OCI-LY1 (cell line): ENCODE measurements at regions not wholly inside any gene's neighbourhood (a gene's known extent, or its start where the extent isn't known, plus 50 kb on each side); places are given as distances from the start of the nearest gene placed in this dataset.

ENCODE experiments used
- H2AFZ ChIP-seq: fragments of 200-600 bp; sonication (generic), shearing (Covaris generic); 2 replicates; pipeline ENCODE4 v1.6.0; 2014; ENCODE audit warnings: antibody characterized with exemption, mild to moderate bottlenecking, low read length
- H3F3A ChIP-seq: fragments of 200-600 bp; sonication (generic), shearing (Covaris generic); 2 replicates; pipeline ENCODE4 v1.6.0; 2014; ENCODE audit warnings: mild to moderate bottlenecking, antibody characterized with exemption, low read length, moderate library complexity; ENCODE audit not compliant: insufficient read depth
- H3K27ac ChIP-seq: fragments of 200-600 bp; sonication (generic); 2 replicates; pipeline ENCODE4 v1.5.1; 2014; ENCODE audit warnings: low read length, mixed run types, mild to moderate bottlenecking, low read depth; ENCODE audit not compliant: poor library complexity, severe bottlenecking
- H3K27me3 ChIP-seq: fragments of 200-600 bp; sonication (generic); 2 replicates; pipeline ENCODE4 v1.6.0; 2014; ENCODE audit warnings: antibody characterized with exemption, mild to moderate bottlenecking, low read length, moderate library complexity; ENCODE audit not compliant: insufficient read depth
- H3K36me3 ChIP-seq: fragments of 200-600 bp; sonication (generic); 2 replicates; pipeline ENCODE4 v1.6.1; 2014; ENCODE audit warnings: mild to moderate bottlenecking, antibody characterized with exemption, low read length, moderate library complexity, mixed read lengths; ENCODE audit not compliant: insufficient read depth
- H3K4me1 ChIP-seq: fragments of 200-600 bp; sonication (generic); 2 replicates; pipeline ENCODE4 v1.5.1; 2014; ENCODE audit warnings: mild to moderate bottlenecking, low read length, moderate library complexity; ENCODE audit not compliant: insufficient read depth, severe bottlenecking
- H3K4me2 ChIP-seq: fragments of 200-600 bp; sonication (generic), shearing (Covaris generic); 2 replicates; pipeline ENCODE4 v1.6.1; 2014; ENCODE audit warnings: low read length
- H3K4me3 ChIP-seq: fragments of 200-600 bp; sonication (generic); 2 replicates; pipeline ENCODE4 v1.5.1; 2014; ENCODE audit warnings: low read length, low read depth, mild to moderate bottlenecking, mixed read lengths; ENCODE audit not compliant: poor library complexity, severe bottlenecking
- H3K79me2 ChIP-seq: fragments of 200-600 bp; shearing (Covaris generic); 2 replicates; pipeline ENCODE4 v1.6.1; 2016; ENCODE audit warnings: mixed run types, low read length, mixed read lengths; ENCODE audit not compliant: insufficient read depth
- H3K9ac ChIP-seq: fragments of 200-600 bp; sonication (generic), shearing (Covaris generic); 2 replicates; pipeline ENCODE4 v1.6.1; 2014; ENCODE audit warnings: mild to moderate bottlenecking, low read length, mixed read lengths
- H3K9me2 ChIP-seq: fragments of 200-600 bp; sonication (generic), shearing (Covaris generic); 2 replicates; pipeline ENCODE4 v1.6.1; 2014; ENCODE audit warnings: low read depth, mild to moderate bottlenecking, low read length, mixed read lengths
- H3K9me3 ChIP-seq: fragments of 200-600 bp; shearing (Covaris generic); 2 replicates; pipeline ENCODE4 v1.6.1; 2014; ENCODE audit warnings: low read length, mixed read lengths
- H4K20me1 ChIP-seq: fragments of 200-600 bp; sonication (generic), shearing (Covaris generic); 2 replicates; pipeline ENCODE4 v1.6.0; 2016; ENCODE audit warnings: mild to moderate bottlenecking, low read length; ENCODE audit not compliant: insufficient read depth
- CTCF ChIP-seq: fragments of 200-600 bp; sonication (generic), shearing (Covaris generic); IDR thresholded peaks from 2 replicates; pipeline ENCODE4 v1.5.1; 2017; ENCODE audit warnings: mild to moderate bottlenecking, antibody characterized with exemption, low read length, moderate library complexity, mixed read lengths
- EZH2 ChIP-seq: fragments of 200-600 bp; sonication (generic), shearing (Covaris generic); IDR thresholded peaks from 2 replicates; pipeline ENCODE4 v1.8.0; 2017; ENCODE audit warnings: borderline replicate concordance, mixed run types, mild to moderate bottlenecking, antibody characterized with exemption, low read length, moderate library complexity, mixed read lengths

DNA sequence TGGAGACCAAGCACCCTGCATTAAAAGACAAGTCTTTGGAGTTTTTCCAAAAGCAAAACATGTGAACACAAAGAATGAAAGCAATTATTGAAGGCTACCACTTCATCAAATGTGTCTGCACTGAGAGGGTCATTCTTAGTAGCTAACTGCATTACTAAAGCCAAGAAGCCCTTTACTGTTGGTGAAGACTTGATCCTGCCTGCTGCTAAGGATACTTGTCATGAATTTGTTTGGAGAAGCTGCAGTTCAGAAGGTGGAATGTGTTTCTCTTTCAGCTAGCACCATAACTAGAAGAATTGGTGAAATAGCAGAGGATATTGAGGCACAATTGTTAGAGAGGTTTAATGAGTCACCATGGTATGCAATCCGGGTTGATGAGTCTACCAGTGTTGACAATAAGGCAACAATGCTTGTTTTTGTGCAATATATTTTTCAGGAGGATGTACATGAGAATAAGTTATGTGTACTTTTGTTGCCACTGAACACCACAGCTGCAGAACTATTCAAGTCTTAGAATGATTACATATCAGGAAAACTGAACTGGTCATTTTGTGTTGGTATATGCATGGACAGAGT, 457.3 kb upstream of the ISX start:
- no peaks in the 10 kb centered on the region; the same call in 1 of the 2 replicates for H3K27me3 ChIP-seq
- no peaks in the 10 kb centered on the region for H3K9me3 ChIP-seq
- no peak overlapping the region for H2AFZ ChIP-seq
- H3K4me1 ChIP-seq: no peaks in the 10 kb centered on the region
- no peak for TF ChIP-seq CTCF
- TF ChIP-seq EZH2: no peak
- H3K79me2 ChIP-seq: no peaks in the 10 kb centered on the region
- H3K4me2 ChIP-seq: no peak overlapping the region
- no peaks in the 10 kb centered on the region for H3K36me3 ChIP-seq
- H3K9ac ChIP-seq: no peak overlapping the region
- no peak overlapping the region for H3K27ac ChIP-seq
- no peaks in the 10 kb centered on the region for H4K20me1 ChIP-seq
- no peak overlapping the region for H3K4me3 ChIP-seq
- H3K9me2 ChIP-seq: no peaks in the 10 kb centered on the region
- H3F3A ChIP-seq: no peaks in the 10 kb centered on the region

GRCh38 chr22:34609646-34610045, 456.3 kb upstream of the ISX start:
- H3K9me3 ChIP-seq: no peaks in the 10 kb centered on the region
- H3K9me2 ChIP-seq: no peaks in the 10 kb centered on the region
- H3K27ac ChIP-seq: no peak overlapping the region
- no peaks in the 10 kb centered on the region for H3F3A ChIP-seq
- H3K79me2 ChIP-seq: no peaks in the 10 kb centered on the region
- H3K4me3 ChIP-seq: no peak overlapping the region
- no peak overlapping the region for H3K4me2 ChIP-seq
- no peaks in the 10 kb centered on the region for H3K4me1 ChIP-seq
- no peaks in the 10 kb centered on the region for H3K36me3 ChIP-seq
- no peaks in the 10 kb centered on the region for H3K27me3 ChIP-seq
- no peak overlapping the region for H3K9ac ChIP-seq
- H4K20me1 ChIP-seq: no peaks in the 10 kb centered on the region
- H2AFZ ChIP-seq: no peak overlapping the region
- TF ChIP-seq EZH2: no peak
- TF ChIP-seq CTCF: no peak

GRCh38 chr22:34620161-34620560, 445.8 kb upstream of the ISX start:
- Histone ChIP-seq H2AFZ (no peak overlapping the region), H3K4me2 (no peak overlapping the region), H3K27me3 (no peaks in the 10 kb centered on the region), H3K4me3 (no peak overlapping the region), H3K36me3 (no peaks in the 10 kb centered on the region), H3K9ac (no peak overlapping the region), H3K4me1 (no peaks in the 10 kb centered on the region), H3K79me2 (no peaks in the 10 kb centered on the region), H4K20me1 (no peaks in the 10 kb centered on the region), H3K27ac (no peak overlapping the region), H3K9me3 (no peaks in the 10 kb centered on the region), H3F3A (no peaks in the 10 kb centered on the region), H3K9me2 (no peaks in the 10 kb centered on the region)
- TF ChIP-seq EZH2: no peak
- no peak for TF ChIP-seq CTCF
